ENCODE measurements at regions not wholly inside any gene's neighbourhood (a gene's known extent, or its start where the extent isn't known, plus 50 kb on each side); places are given as distances from the start of the nearest gene placed in this dataset.
A peak's percentile ranks its signal among the peaks of the same experiment; 100 is the strongest.

GRCh38 chr7:88686468-88687229, 72.9 kb upstream of the ZNF804B start:
- Histone ChIP-seq H3K27me3 (no peaks in the 10 kb centered on the region), H3K9me3 (no peaks in the 10 kb centered on the region), H3K4me3 (no peak overlapping the region), H3K4me1 (no peaks in the 10 kb centered on the region), H3K27ac (no peak overlapping the region), H3K36me3 (no peaks in the 10 kb centered on the region)
- intact Hi-C loops (cut with DNase I) = no loop called here
- DNase-seq (no peak), ATAC-seq (peak; percentile 41)
- TF ChIP-seq CTCF (IDR thresholded peaks at IDR 0.05) = no peak

- no peak for TF ChIP-seq CTCF (IDR thresholded peaks at IDR 0.05)
- H3K4me1 ChIP-seq = no peaks in the 10 kb centered on the region
- DNase-seq = no peak
- no peak overlapping the region for H3K27ac ChIP-seq
- H3K9me3 ChIP-seq = no peaks in the 10 kb centered on the region
- no peaks in the 10 kb centered on the region for H3K36me3 ChIP-seq
- H3K27me3 ChIP-seq = no peaks in the 10 kb centered on the region
- ATAC-seq = no peak
- intact Hi-C loops (cut with DNase I) = no loop called here
- H3K4me3 ChIP-seq = no peak overlapping the region
Measured at GRCh38 chr7:88681682-88682081, 77.8 kb upstream of the ZNF804B start.

- Histone ChIP-seq H3K9me3 (no peaks in the 10 kb centered on the region), H3K27me3 (no peaks in the 10 kb centered on the region), H3K4me3 (no peak overlapping the region), H3K4me1 (no peaks in the 10 kb centered on the region), H3K27ac (no peak overlapping the region), H3K36me3 (no peaks in the 10 kb centered on the region)
- no peak for DNase-seq
- no peak for ATAC-seq
- no peak for TF ChIP-seq CTCF (IDR thresholded peaks at IDR 0.05)
- intact Hi-C loops (cut with DNase I) = no loop called here
Measured at GRCh38 chr7:88670536-88670935, 89.0 kb upstream of the ZNF804B start.

GRCh38 chr7:88669913-88670312, 89.6 kb upstream of the ZNF804B start:
- Histone ChIP-seq H3K27ac (no peak overlapping the region), H3K4me1 (no peaks in the 10 kb centered on the region), H3K9me3 (no peaks in the 10 kb centered on the region), H3K27me3 (no peaks in the 10 kb centered on the region), H3K36me3 (no peaks in the 10 kb centered on the region), H3K4me3 (no peak overlapping the region)
- ATAC-seq = no peak
- no peak for TF ChIP-seq CTCF (IDR thresholded peaks at IDR 0.05)
- DNase-seq = no peak
- intact Hi-C loops (cut with DNase I) = no loop called here

GRCh38 chr7:88668591-88668990, 90.9 kb upstream of the ZNF804B start:
- TF ChIP-seq CTCF (IDR thresholded peaks at IDR 0.05) = no peak
- intact Hi-C loops (cut with DNase I) = no loop called here
- Histone ChIP-seq H3K9me3 (no peaks in the 10 kb centered on the region), H3K36me3 (no peaks in the 10 kb centered on the region), H3K27me3 (no peaks in the 10 kb centered on the region), H3K4me3 (no peak overlapping the region), H3K4me1 (no peaks in the 10 kb centered on the region), H3K27ac (no peak overlapping the region)
- DNase-seq (no peak), ATAC-seq (no peak)

- TF ChIP-seq CTCF (IDR thresholded peaks at IDR 0.05) = no peak
- Histone ChIP-seq H3K27me3 (no peaks in the 10 kb centered on the region), H3K9me3 (no peaks in the 10 kb centered on the region), H3K4me3 (no peak overlapping the region), H3K27ac (no peak overlapping the region), H3K36me3 (no peaks in the 10 kb centered on the region), H3K4me1 (no peaks in the 10 kb centered on the region)
- no peak for ATAC-seq
- DNase-seq = no peak
- intact Hi-C loops (cut with DNase I) = no loop called here
Measured at GRCh38 chr7:88666626-88667025, 92.9 kb upstream of the ZNF804B start.
